HK-2 (cell line): ENCODE measurements at regions not wholly inside any gene's neighbourhood (a gene's known extent, or its start where the extent isn't known, plus 50 kb on each side); places are given as distances from the start of the nearest gene placed in this dataset.

Experiments used
- DNase-seq: peaks from one replicate; pipeline ENCODE4 v3.0.0-alpha.2; 2018; ENCODE audit not compliant: unreplicated experiment

DNA sequence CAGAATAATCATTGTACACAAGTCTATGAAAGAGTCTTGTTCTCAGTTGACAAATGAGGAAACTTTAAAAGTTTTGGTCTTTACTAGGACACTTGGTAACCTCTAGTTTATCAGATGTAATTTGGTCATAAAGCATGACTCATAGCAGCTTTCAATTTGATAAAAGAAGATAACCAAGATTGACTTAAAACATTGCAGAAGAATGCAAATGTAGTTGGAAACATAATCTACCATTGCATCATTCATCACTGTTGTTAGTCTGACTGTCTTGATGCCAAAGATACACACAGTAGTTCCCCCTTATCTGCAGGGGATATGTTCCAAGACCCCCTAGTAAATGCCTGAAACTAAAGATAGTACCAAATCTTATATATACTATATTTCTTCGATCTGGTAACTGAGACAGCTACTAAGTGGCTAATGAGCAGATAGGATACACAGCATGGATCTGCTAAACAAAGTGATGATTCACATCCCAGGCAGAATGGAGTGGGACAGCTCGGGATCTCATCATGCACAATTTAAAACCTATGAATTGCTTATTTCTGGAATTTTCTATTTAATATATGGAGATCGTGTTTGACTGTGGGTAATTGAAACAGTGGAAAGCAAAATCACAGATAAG lies 131.4 kb upstream of the CCDC68 start:
- no peak for DNase-seq

DNA sequence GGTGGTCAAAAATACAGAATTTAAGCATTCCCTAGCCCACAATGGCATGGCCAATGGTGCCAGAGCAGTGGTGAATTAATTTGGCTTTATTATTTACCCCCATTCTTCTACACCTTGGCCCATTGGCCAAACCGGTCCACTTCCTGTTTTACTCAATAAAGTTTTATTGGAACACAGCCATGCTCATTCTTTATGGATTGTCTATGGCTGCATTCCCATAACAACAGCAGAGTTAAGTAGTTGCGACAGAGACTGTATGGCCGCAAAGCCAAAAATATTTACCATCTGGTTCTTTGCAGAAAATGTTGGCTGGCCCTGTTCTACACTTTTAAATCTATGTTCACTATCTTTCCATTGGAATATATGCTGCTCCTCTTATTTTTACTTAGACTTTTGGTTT lies 130.3 kb upstream of the CCDC68 start:
- no peak for DNase-seq

DNA sequence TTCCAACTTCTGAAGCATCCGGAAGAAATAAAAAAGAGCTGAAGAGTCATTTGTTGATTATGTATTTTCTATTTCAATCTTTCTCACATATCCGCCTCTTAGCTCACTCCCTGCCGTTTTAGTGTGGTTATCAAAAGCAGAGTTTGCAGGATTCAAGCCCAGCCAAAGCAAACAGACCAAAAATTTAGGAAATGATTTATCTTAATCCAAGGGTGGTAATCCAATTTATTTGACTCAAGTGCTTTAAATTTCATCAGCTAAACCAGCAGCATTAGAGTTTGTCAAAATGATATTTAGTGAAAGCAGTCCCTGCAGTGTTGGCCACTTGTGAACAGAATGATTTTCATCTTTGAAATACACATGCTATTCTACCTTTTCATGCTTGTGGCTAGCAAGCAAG lies 129.3 kb upstream of the CCDC68 start:
- no peak for DNase-seq

DNA sequence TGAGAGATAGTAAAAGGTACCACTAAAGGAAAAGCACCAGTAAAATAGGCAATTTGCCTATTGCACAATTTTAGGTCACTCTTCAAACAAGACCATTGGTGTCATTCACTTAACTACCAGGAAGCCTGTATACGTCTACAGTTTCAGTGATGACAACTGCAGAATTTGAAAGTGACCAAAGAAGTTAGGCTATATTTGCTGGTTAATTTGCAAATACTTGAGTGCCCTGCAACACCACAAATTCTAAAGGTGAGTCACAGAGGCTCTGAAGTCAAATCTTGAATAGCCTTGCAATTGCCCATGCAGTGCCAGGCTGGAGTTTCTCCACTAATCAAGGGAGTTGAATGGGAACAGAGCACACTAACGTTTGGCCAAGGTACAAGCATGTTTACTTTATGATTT lies 128.7 kb upstream of the CCDC68 start:
- no peak for DNase-seq

DNA sequence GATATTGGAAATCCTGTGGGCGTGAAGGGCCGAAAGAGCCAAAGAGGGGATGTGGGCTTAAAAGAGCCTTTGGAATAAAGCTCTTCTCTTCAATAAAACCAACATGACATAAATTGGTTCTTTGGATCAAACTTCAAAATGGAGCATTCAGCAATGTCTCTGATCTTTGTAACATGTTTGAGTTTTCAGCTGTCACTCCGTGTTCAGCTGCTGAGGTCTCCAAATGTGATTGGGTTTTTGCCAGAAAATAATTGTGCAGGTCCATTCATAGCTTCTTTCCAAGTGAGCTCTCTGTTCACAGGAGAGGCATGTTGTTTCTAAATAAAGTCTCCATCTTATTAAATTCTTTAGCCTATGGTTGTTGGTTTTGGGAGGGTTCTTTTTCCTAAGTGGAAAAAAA lies 127.6 kb upstream of the CCDC68 start:
- DNase-seq: no peak

DNA sequence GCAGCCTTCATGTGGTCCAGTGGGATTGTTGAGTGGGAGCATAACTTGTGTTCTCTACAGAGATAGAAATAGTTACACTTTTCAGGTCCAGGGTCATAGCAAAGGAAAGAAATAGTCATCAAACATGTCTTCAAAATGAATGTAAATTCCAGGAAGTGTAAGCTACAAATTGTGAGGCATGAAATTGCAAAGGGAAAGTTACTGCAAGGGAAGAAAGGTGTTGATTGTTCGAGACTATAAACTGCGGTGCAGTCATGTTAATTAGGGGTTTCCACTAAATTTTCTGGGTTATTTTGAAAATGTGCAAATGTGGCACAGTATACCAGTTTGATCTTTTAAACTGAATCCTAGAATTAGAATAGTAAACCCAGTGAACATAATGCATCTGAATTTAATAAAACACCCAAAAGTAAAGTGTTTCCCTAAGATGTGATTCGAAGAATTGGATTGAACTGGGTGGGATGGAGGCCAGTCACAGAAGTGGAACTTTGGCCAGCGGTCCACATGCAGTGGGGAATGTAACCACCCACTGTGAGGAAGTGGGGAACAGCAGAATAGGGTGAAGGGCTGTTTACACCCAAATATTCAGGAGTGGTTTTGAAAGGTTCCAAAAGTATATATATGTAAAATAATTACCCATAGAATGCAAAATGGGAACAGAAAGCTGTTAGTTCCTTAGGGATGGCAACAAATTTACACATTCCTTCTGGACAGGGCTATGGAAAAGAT lies 126.5 kb upstream of the CCDC68 start:
- DNase-seq: no peak

DNA sequence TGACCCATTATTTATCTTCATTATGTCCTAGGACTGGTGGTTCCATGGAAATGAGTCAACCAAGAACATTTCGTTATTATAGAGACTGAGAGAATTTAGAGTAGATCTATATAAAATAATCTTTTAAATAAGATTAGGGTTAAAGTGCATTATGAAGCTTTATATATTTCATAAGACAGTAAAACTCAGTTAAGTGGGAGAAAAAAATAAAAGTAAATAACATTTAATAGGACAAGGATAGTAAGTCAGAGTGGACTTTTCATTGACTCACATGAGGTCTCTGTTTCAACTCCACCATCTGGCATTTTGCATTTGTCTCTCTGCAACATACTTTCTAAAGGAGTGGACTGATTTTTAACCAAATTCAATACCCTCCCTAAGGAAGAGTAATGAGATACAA lies 125.3 kb upstream of the CCDC68 start:
- no peak for DNase-seq

DNA sequence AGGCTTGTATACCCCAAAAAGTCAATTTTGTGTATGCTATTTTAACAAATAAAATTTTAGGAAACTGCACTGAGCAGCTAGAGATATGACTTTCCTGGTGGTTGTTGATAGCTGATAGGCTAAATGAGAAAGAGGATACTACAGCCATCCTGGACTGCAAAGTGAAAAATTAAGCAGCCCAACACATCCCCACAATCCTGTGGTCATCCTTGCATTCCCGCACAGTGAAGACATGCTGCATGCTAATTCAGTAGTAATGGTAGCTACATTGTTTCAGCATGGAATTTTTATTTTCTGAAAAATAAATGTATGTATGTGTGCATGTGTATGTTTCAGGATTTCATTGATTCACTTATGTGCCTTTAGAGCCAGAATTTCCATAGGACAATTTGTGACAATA lies 124.2 kb upstream of the CCDC68 start:
- no peak for DNase-seq

DNA sequence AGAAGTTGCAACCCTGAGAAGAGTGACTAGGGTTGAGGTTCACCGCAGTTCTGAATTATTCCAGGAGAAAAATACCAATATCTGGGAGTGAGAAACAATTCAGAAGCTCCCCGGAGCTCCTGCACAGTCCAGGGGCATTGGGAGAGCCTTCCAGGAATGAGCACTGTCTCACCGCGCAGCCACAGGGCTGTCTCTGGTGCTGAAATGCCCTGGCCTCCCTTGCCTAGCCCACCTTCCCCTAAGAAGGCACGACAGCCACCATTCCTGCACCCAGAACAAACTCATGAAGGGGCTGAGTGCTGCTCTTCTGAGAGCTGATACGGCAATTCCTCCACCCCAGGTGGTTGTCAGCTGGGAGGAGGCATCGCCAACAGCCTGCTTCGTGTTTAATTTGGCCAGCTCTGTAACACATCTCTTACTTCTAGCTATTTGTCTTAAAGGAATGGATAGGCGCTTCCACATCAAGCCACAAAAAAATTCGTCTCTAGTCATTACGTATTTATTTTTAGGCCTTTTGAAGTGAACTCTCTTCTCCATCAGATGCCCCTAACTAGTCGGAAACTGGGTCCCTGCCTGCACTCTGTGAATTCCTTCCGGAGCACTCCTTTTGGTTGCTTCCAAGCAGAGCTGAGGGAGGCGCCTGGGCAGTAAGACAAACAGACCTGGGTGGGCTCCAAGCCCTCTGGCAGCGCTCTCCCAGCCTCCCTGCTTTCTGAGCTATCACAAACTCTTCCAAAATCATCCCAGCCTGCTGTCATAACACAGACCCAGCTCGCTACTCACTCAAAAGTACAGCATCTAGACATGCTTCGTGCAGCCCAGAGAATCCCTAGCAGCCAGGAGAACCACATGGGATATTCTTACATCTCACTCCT lies 120.5 kb upstream of the CCDC68 start:
- no peak for DNase-seq

DNA sequence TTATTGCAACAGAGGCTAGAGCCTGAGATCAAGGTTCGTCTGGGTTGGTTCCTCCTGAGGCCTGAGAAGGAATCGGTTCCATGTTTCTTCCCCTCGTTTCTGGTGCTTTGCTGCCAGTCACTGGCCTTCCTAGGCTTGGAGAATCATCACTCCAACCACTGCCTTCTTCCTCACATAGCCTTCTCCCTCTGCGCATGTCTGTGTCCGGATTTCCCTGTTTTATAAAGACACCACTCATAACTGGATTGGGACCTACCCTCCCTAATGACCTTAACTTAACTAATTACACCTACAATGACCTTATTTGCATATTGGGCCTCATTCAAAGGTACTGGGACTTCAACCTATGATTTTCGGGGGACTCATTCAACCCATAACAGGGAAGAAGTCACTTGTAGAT lies 119.8 kb upstream of the CCDC68 start:
- DNase-seq: no peak

DNA sequence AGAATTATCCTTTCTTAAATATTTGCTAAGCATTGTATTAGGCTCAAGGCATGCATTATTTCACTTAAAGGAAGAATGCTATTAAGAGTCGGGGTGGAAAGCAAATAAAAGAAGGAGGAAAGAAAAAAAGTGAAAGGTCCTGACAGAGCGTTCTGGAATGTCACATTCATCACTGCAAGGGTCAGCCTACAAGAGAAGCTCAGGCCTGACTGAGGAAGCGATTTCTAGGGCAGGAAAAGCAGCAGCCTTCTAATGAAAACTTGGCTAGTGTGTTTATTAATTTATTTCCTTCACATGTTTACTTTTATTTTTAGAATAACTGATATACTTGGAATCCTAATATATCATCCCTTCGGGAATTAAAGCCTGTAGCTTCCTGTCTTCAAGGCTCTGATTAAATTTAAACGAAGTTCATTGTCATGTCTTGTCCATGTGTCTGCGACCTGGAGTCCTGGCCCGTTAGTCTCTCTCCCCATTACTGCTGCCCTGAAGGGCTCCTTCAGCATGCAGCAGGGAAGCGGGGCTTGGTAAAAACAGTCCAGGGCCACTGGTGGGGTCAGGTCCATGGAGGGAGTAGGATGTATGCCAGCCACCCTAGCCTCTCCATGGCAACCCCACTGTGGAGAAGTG lies 119.2 kb upstream of the CCDC68 start:
- no peak for DNase-seq

DNA sequence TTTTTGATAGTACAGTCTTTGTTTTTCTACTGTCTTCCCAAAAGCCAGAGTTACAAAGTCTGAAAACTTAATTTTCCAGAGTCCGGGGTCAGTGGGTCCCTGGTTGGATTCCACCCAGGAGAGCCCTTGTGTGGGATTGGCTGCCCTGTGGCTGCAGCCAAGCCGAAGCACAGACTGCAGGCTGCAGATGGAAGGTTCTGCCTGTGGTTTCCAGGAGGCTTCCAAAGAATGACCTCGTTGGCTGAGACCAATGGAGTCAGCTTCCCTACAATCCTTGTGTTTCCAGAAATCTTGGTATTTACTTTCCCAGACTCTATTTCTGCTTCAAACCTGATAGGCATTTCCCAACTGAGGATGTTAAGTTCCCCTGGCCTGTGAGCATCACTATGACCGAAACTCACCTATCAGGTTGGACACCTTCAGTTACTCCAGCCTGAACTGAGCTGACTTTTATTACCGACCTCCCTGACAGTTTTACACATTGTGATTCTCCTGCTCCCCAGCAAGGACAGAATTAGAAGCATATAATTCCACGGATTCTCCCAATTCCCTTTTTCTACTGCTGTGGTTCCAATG lies 117.5 kb upstream of the CCDC68 start:
- DNase-seq: no peak

DNA sequence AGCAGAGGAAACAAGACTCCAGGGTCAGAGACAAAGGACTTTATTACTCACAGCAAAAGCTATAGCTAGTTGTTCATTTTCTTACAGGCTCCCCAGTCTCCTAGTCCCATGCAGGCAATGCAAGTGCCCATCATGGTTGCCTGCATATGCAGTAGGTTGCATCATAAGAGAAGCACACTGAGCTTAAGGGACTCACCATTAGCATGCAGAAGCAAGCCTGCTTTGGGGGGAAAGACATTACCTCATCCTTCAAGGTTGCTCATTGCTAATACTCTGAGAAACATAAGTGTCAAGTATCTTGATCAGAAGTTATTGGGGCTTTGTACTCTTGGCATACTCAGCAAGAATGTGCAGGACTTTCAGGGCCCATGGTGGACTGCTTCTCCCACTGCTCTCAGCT lies 114.6 kb upstream of the CCDC68 start:
- no peak for DNase-seq

DNA sequence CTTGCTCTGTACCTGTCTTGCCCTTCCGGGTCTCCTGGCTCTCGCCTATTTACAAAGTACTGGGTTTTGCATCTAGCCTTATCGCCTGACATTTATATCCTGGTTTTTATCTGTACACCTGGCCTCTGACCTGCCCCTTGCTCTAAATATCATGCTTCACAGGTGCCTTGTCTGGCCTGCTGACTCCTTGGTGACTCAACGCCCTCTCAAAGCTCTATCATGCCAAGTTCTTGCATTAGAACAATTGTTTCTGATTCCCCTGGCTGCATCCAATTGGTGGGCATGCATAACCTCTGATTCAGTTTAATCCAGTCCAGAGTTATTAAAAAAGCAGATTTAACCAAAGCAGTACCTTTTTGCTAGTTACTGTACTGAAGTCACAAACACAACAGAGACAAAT lies 113.9 kb upstream of the CCDC68 start:
- DNase-seq: no peak

DNA sequence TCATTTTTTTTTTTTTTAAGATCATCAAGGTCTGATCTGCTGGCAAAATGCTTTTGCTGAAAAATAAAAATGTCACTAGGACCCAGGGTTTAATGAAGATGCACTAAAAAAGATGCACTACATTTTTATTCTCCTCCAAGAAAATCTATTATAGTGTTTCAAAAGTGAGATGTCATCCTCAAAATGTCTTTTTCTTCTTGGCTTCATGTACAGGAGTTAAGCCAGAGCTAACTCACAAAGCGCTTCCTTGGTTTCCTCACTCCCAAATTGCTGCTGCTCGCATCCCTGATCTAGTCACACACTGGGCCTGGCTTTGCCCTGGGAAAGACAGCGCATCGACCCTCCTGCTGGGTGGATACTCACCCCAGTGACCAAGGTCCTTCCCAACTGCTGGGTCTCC lies 113.4 kb upstream of the CCDC68 start:
- no peak for DNase-seq

DNA sequence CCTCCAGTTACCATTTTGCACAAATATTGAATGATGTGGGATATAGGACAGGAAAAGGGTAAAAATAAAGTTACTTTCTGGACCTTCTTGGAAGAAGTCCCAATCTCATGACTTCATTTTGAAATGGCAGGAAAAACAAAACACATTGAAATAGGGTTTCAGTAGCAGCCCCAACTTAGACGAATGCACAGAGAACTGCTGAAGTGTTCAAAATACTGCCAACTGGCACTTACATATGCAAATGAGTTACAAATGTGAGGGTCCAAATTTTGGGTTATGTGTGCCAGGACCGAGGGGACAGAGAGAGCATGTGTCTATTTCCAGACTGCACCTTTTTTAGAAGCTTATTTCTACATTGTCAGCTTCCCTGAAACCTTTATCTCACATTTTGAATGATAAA lies 112.9 kb upstream of the CCDC68 start:
- DNase-seq: no peak

DNA sequence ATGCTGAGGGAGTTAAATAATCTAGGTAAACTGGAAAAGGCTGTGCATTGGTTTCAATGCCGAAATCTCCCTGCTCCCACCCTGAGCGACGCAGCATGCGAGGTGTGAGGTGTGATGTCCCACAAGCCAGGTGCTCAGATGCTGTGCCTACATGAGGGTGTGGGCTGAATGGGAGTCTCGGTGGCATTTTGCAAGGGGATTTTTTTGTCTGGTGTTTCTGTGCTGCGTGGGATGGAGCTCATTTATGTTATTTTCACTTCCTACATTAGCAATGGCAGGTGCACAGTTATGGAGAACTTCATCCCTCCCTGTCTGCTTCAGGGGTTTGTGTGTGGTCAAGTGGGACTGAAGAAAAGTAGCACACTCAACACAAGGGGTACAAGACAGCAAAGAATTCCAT lies 110.2 kb upstream of the CCDC68 start:
- DNase-seq: no peak

DNA sequence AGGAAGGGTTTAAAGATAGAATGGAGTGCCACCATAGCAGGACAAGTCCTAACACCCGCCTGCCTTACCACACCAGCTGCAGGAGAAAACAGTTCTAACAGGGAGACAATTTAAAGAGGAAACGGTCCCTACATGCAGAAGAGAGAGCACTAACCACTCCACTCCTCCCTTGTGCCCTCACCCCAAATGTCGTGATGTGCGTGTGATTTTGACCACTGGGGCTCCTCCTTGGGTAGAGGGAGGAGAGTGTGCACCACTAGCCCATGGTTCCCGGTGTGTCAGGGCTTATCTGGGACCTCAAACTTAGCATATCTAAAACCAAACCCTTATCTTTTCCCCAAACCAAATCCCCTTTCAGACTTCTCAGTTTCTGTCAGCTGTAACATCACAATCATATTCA lies 105.5 kb upstream of the CCDC68 start:
- no peak for DNase-seq

DNA sequence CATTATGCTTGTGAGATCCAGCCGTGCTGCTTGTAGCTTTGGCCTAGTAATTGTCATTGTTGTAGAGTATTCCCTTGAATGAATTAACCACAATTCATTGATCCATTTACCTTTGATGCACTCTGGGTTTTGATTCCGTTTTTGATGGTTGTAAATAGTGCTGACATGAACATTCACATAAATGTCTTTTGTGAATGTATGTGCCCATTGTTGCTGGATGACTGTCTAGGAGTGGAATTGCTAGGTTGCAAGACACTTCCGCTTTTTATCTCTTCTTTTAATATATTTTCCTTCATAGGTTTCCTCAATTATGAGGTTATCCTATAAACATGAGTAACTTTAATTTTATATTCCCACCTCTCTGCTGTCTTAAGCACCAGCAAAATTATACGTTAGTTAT lies 104.8 kb upstream of the CCDC68 start:
- no peak for DNase-seq

DNA sequence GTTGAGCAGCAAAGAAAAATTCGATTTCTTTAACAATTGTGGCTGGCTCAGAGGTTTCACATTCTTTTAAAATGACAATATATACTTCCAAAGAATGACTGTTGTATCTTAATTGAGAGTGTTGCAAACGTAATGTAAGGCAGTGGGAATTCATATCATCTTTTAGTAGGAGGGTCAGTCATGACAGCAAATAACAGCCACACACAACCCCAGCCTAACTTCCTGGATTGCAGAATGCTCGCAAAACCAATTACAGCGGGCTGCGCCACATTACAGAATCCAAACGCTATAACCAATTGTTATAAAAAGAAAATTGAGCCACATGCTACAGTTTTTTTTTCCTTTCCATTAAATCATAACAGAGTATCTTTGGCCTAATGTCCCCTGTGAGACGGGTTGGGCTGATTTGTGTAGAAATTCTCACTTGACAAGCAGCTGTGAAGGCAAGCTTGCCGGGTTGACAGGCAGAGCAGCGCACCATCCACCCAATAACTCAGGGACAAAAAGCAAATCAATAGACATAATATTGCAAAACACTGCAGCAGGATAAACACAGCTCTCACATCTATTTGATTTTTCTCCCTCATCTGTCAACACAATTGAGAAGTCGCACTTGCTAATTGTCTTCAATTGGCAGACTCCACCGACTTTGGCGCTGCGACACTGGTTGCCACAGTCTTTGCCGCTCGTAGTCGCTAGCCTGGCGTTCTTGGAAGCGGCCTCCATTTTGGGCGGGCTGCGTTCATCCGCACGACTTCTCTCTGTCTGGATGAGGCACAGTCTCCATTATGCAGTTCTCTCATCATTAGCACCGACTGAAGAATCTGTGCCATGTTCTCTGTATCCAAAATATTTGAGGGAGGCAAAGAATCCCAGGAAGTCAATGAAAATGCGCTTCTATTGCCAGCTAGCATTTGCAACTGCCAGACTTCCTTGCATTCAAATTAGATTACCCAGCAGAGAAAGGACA lies 95.0 kb upstream of the CCDC68 start:
- no peak for DNase-seq

DNA sequence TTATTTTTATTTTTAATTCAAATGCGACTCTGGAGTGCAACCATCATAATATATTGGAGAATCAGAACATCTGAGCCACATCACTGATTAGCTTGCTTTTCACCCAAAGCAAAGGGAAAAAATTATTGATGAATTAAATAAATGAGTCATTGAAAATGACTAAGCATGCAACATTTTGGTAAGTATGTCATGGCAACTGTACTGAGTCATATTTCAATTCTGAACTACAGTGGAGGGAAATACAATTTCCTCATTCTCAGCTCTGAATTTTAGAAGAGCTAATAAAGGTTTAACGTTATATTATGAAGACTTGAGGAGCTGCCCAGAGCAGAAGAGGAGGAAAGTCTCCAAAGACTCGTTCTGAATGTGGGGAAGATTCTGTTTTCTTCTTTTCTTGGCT lies 89.6 kb upstream of the CCDC68 start:
- no peak for DNase-seq
